OCI-LY1 (cell line): ENCODE measurements at regions not wholly inside any gene's neighbourhood (a gene's known extent, or its start where the extent isn't known, plus 50 kb on each side); places are given as distances from the start of the nearest gene placed in this dataset.

ENCODE experiments used
- H2AFZ ChIP-seq: fragments of 200-600 bp; sonication (generic), shearing (Covaris generic); 2 replicates; pipeline ENCODE4 v1.6.0; 2014; ENCODE audit warnings: antibody characterized with exemption, mild to moderate bottlenecking, low read length
- H3F3A ChIP-seq: fragments of 200-600 bp; sonication (generic), shearing (Covaris generic); 2 replicates; pipeline ENCODE4 v1.6.0; 2014; ENCODE audit warnings: mild to moderate bottlenecking, antibody characterized with exemption, low read length, moderate library complexity; ENCODE audit not compliant: insufficient read depth
- H3K27ac ChIP-seq: fragments of 200-600 bp; sonication (generic); 2 replicates; pipeline ENCODE4 v1.5.1; 2014; ENCODE audit warnings: low read length, mixed run types, mild to moderate bottlenecking, low read depth; ENCODE audit not compliant: poor library complexity, severe bottlenecking
- H3K27me3 ChIP-seq: fragments of 200-600 bp; sonication (generic); 2 replicates; pipeline ENCODE4 v1.6.0; 2014; ENCODE audit warnings: antibody characterized with exemption, mild to moderate bottlenecking, low read length, moderate library complexity; ENCODE audit not compliant: insufficient read depth
- H3K36me3 ChIP-seq: fragments of 200-600 bp; sonication (generic); 2 replicates; pipeline ENCODE4 v1.6.1; 2014; ENCODE audit warnings: mild to moderate bottlenecking, antibody characterized with exemption, low read length, moderate library complexity, mixed read lengths; ENCODE audit not compliant: insufficient read depth
- H3K4me1 ChIP-seq: fragments of 200-600 bp; sonication (generic); 2 replicates; pipeline ENCODE4 v1.5.1; 2014; ENCODE audit warnings: mild to moderate bottlenecking, low read length, moderate library complexity; ENCODE audit not compliant: insufficient read depth, severe bottlenecking
- H3K4me2 ChIP-seq: fragments of 200-600 bp; sonication (generic), shearing (Covaris generic); 2 replicates; pipeline ENCODE4 v1.6.1; 2014; ENCODE audit warnings: low read length
- H3K4me3 ChIP-seq: fragments of 200-600 bp; sonication (generic); 2 replicates; pipeline ENCODE4 v1.5.1; 2014; ENCODE audit warnings: low read length, low read depth, mild to moderate bottlenecking, mixed read lengths; ENCODE audit not compliant: poor library complexity, severe bottlenecking
- H3K79me2 ChIP-seq: fragments of 200-600 bp; shearing (Covaris generic); 2 replicates; pipeline ENCODE4 v1.6.1; 2016; ENCODE audit warnings: mixed run types, low read length, mixed read lengths; ENCODE audit not compliant: insufficient read depth
- H3K9ac ChIP-seq: fragments of 200-600 bp; sonication (generic), shearing (Covaris generic); 2 replicates; pipeline ENCODE4 v1.6.1; 2014; ENCODE audit warnings: mild to moderate bottlenecking, low read length, mixed read lengths
- H3K9me2 ChIP-seq: fragments of 200-600 bp; sonication (generic), shearing (Covaris generic); 2 replicates; pipeline ENCODE4 v1.6.1; 2014; ENCODE audit warnings: low read depth, mild to moderate bottlenecking, low read length, mixed read lengths
- H3K9me3 ChIP-seq: fragments of 200-600 bp; shearing (Covaris generic); 2 replicates; pipeline ENCODE4 v1.6.1; 2014; ENCODE audit warnings: low read length, mixed read lengths
- H4K20me1 ChIP-seq: fragments of 200-600 bp; sonication (generic), shearing (Covaris generic); 2 replicates; pipeline ENCODE4 v1.6.0; 2016; ENCODE audit warnings: mild to moderate bottlenecking, low read length; ENCODE audit not compliant: insufficient read depth
- EZH2 ChIP-seq: fragments of 200-600 bp; sonication (generic), shearing (Covaris generic); IDR thresholded peaks from 2 replicates; pipeline ENCODE4 v1.8.0; 2017; ENCODE audit warnings: borderline replicate concordance, mixed run types, mild to moderate bottlenecking, antibody characterized with exemption, low read length, moderate library complexity, mixed read lengths
- TF ChIP-seq, protein P1 (sequence below): fragments of 200-600 bp; sonication (generic), shearing (Covaris generic); IDR thresholded peaks from 2 replicates; pipeline ENCODE4 v1.5.1; 2017; ENCODE audit warnings: mild to moderate bottlenecking, antibody characterized with exemption, low read length, moderate library complexity, mixed read lengths

DNA sequence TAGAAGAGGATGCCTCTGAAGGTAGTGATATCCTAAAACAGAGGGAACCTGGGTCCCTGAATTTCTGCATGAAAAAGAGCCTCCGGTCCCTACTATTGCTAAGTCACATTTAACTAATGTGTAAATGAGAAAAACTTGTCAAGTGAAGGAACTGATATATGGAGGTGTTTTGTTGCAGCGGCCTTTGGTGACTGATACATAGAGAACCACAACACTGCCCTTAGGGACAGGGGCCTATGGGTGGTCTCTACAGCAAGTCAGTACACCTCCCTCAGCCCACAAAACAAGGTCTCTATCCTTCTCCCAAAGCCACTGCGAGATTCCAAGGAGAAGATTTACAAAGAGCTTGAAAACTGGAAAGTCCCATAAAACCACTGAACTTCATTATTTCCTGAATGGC is 275.3 kb downstream of the SOX9 start:
- H3K9ac ChIP-seq, result no peak overlapping the region
- no peaks in the 10 kb centered on the region for H3F3A ChIP-seq
- H3K27ac ChIP-seq, result no peak overlapping the region
- H2AFZ ChIP-seq, result no peak overlapping the region
- H3K27me3 ChIP-seq, result no peaks in the 10 kb centered on the region
- H4K20me1 ChIP-seq, result no peaks in the 10 kb centered on the region
- no peaks in the 10 kb centered on the region for H3K9me2 ChIP-seq
- no peaks in the 10 kb centered on the region for H3K9me3 ChIP-seq
- TF ChIP-seq, protein P1, sequence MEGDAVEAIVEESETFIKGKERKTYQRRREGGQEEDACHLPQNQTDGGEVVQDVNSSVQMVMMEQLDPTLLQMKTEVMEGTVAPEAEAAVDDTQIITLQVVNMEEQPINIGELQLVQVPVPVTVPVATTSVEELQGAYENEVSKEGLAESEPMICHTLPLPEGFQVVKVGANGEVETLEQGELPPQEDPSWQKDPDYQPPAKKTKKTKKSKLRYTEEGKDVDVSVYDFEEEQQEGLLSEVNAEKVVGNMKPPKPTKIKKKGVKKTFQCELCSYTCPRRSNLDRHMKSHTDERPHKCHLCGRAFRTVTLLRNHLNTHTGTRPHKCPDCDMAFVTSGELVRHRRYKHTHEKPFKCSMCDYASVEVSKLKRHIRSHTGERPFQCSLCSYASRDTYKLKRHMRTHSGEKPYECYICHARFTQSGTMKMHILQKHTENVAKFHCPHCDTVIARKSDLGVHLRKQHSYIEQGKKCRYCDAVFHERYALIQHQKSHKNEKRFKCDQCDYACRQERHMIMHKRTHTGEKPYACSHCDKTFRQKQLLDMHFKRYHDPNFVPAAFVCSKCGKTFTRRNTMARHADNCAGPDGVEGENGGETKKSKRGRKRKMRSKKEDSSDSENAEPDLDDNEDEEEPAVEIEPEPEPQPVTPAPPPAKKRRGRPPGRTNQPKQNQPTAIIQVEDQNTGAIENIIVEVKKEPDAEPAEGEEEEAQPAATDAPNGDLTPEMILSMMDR, result no peak
- no peak for TF ChIP-seq EZH2
- H3K79me2 ChIP-seq, result no peaks in the 10 kb centered on the region
- no peak overlapping the region for H3K4me2 ChIP-seq
- no peaks in the 10 kb centered on the region for H3K4me1 ChIP-seq
- H3K4me3 ChIP-seq, result no peak overlapping the region
- H3K36me3 ChIP-seq, result no peaks in the 10 kb centered on the region

GRCh38 chr17:72397223-72397667 is 276.4 kb downstream of the SOX9 start:
- no peak for TF ChIP-seq EZH2
- Histone ChIP-seq H3K79me2 (no peaks in the 10 kb centered on the region), H3K4me2 (no peak overlapping the region), H3K4me1 (no peaks in the 10 kb centered on the region), H4K20me1 (no peaks in the 10 kb centered on the region), H3K4me3 (no peak overlapping the region), H3K9me2 (no peaks in the 10 kb centered on the region), H3F3A (no peaks in the 10 kb centered on the region), H3K9ac (no peak overlapping the region), H3K36me3 (no peaks in the 10 kb centered on the region), H2AFZ (no peak overlapping the region), H3K27ac (no peak overlapping the region), H3K9me3 (no peaks in the 10 kb centered on the region), H3K27me3 (no peaks in the 10 kb centered on the region)

- Histone ChIP-seq H3K4me1 (no peaks in the 10 kb centered on the region), H3K9me2 (no peaks in the 10 kb centered on the region), H3K36me3 (no peaks in the 10 kb centered on the region), H2AFZ (no peak overlapping the region), H3F3A (no peaks in the 10 kb centered on the region), H3K9me3 (no peaks in the 10 kb centered on the region), H3K27me3 (no peaks in the 10 kb centered on the region), H3K27ac (no peak overlapping the region), H3K9ac (no peak overlapping the region), H3K79me2 (no peaks in the 10 kb centered on the region), H4K20me1 (no peaks in the 10 kb centered on the region), H3K4me2 (no peak overlapping the region), H3K4me3 (no peak overlapping the region)
- TF ChIP-seq, protein P1, result no peak
- no peak for TF ChIP-seq EZH2
Measured at GRCh38 chr17:72397687-72398086, 276.9 kb downstream of the SOX9 start.

DNA sequence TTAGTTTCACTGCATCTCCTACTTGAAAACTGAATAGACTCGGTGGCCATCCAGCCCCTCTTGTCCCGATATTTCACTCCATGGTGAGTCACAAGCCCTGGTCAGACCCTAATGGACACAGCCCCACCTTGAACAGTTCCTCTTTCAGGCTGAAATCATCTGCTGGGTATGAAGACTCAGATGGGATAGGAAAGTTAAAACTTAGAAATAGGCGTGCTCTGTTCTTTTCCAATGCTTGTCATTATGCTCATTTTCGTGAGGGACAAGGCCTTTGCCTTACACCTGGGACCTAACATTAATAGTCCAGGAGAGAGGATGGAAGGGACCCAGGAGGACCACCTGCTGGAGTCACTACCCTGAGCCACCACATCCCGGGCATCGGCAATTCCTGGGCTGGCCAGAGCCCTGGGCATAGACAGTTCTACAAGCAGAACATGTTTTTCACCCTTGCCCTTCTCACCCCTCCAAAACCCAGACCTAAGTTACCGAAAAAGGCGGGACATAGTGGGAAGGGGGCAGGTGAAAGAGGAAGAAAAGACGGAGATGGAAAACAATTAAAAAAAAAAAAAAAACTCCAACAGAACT is 278.3 kb downstream of the SOX9 start:
- Histone ChIP-seq H3K9ac (no peak overlapping the region), H3F3A (no peaks in the 10 kb centered on the region), H3K9me3 (no peaks in the 10 kb centered on the region), H3K4me3 (no peak overlapping the region), H3K9me2 (no peaks in the 10 kb centered on the region), H3K4me2 (no peak overlapping the region), H3K4me1 (no peaks in the 10 kb centered on the region), H3K27me3 (no peaks in the 10 kb centered on the region), H3K27ac (no peak overlapping the region), H2AFZ (no peak overlapping the region), H3K79me2 (no peaks in the 10 kb centered on the region), H4K20me1 (no peaks in the 10 kb centered on the region), H3K36me3 (no peaks in the 10 kb centered on the region)
- TF ChIP-seq, protein P1, result no peak
- no peak for TF ChIP-seq EZH2
